HEK293T (cell line): ENCODE measurements at regions not wholly inside any gene's neighbourhood (a gene's known extent, or its start where the extent isn't known, plus 50 kb on each side); places are given as distances from the start of the nearest gene placed in this dataset.

ENCODE experiments used
- CTCF ChIA-PET: fragments of 350-600 bp; formaldehyde crosslinking; extraction: SDS; loops from one replicate; lab custom pipeline; 2021; ENCODE audit warnings: antibody characterized with exemption, inconsistent platforms; lab: Yijun Ruan, JAX
- POLR2A ChIA-PET: fragments of 350-600 bp; formaldehyde crosslinking; extraction: SDS; loops from one replicate; lab custom pipeline; 2020; ENCODE audit warnings: antibody characterized with exemption, inconsistent platforms; lab: Yijun Ruan, JAX
- DNase-seq: peaks from one replicate; pipeline ENCODE4 v3.0.0; 2012; ENCODE audit warnings: mixed read lengths; ENCODE audit errors: extremely low spot score
- ARNT ChIP-seq: fragments of 450-650 bp; IDR thresholded peaks from 2 replicates; pipeline ENCODE4 v1.6.1; 2017; ENCODE audit warnings: mild to moderate bottlenecking
- BHLHE40 ChIP-seq: fragments of 450-650 bp; IDR thresholded peaks from 2 replicates; pipeline ENCODE4 v1.6.1; 2016; ENCODE audit warnings: mild to moderate bottlenecking, moderate library complexity, borderline replicate concordance
- CTBP1 ChIP-seq: fragments of 450-650 bp; IDR thresholded peaks from 2 replicates; pipeline ENCODE4 v1.6.1; 2016; ENCODE audit warnings: borderline replicate concordance
- ELF4 ChIP-seq: fragments of 450-650 bp; IDR thresholded peaks from 2 replicates; pipeline ENCODE4 v1.6.1; 2017; ENCODE audit warnings: antibody characterized with exemption
- FOXA1 ChIP-seq: fragments of 450-650 bp; IDR thresholded peaks from 2 replicates; pipeline ENCODE4 v1.6.1; 2016; ENCODE audit warnings: mild to moderate bottlenecking
- FOXK2 ChIP-seq: fragments of 450-650 bp; IDR thresholded peaks from 2 replicates; pipeline ENCODE4 v1.6.1; 2016; ENCODE audit warnings: mild to moderate bottlenecking
- FOXM1 ChIP-seq: fragments of 450-650 bp; IDR thresholded peaks from 2 replicates; pipeline ENCODE4 v1.6.1; 2017; ENCODE audit warnings: mild to moderate bottlenecking, borderline replicate concordance
- HDGF ChIP-seq: fragments of 450-650 bp; IDR thresholded peaks from 2 replicates; pipeline ENCODE4 v1.6.1; 2017; ENCODE audit warnings: antibody characterized with exemption, borderline replicate concordance
- L3MBTL2 ChIP-seq: fragments of 450-650 bp; conservative IDR thresholded peaks from 2 replicates; pipeline ENCODE4 v1.6.1; 2016; ENCODE audit warnings: mild to moderate bottlenecking
- LEF1 ChIP-seq: fragments of 450-650 bp; IDR thresholded peaks from 2 replicates; pipeline ENCODE4 v1.6.1; 2017; ENCODE audit warnings: mild to moderate bottlenecking, borderline replicate concordance
- NFRKB ChIP-seq: fragments of 450-650 bp; IDR thresholded peaks from 2 replicates; pipeline ENCODE4 v1.6.1; 2016; ENCODE audit warnings: mild to moderate bottlenecking, moderate library complexity
- SP1 ChIP-seq: fragments of 450-650 bp; IDR thresholded peaks from 2 replicates; pipeline ENCODE4 v1.6.1; 2017
- SUZ12 ChIP-seq: fragments of 450-650 bp; IDR thresholded peaks from 2 replicates; pipeline ENCODE4 v1.6.1; 2016; ENCODE audit warnings: mild to moderate bottlenecking
- TARDBP ChIP-seq: fragments of 450-650 bp; IDR thresholded peaks from 2 replicates; pipeline ENCODE4 v1.6.1; 2016
- ZNF384 ChIP-seq: fragments of 450-650 bp; IDR thresholded peaks from 2 replicates; pipeline ENCODE4 v1.6.1; 2016
- TF ChIP-seq, protein P1 (sequence below): fragments of 450-650 bp; IDR thresholded peaks from 2 replicates; pipeline ENCODE4 v1.6.1; 2016

DNA sequence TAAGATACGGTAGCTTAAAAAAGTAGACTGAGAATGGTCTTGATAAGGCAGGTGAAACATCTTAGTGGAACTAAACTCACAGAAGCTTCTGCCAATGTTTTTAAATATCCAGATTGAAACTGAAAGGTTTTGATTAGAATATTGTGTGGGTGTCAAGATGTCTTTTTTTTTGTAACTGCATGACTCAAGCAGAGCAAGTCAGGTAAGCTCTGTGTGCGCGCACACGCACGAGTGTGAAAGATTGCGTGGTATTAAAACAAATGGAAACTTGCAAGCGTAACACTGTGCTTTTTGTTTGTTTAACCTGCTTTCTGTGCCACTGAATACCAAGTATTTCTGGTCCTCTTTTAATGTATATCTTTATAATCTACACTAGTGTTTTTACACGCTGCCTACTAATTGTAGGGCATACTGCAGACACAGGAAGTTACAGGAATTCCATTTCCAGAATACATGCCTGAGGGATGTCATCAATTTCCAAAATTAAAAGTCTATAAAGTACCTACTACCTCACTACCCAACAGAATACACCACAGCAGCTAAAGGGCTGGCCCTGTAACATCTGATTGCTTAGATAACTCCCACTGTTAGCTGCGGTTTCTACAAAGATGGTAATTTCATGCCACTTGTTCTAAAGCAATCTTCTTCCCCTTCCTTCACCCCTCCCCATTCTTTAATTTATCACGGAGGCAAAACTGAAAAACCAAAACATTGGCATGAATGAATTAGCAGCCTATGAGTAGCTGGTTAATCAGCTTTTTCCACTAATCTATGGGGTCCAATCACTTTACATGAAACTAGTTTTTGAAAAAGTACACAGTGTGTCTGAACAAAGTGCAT is 472.8 kb downstream of the SHQ1 start:
- ChIA-PET CTCF (no interaction called here), POLR2A (no interaction called here)
- no peak for DNase-seq
- TF ChIP-seq HDGF (no peak), FOXM1 (no peak), LEF1 (no peak), SUZ12 (no peak), FOXK2 (no peak), CTBP1 (no peak), SP1 (no peak), TARDBP (no peak), NFRKB (no peak), L3MBTL2 (no peak), ZNF384 (no peak), FOXA1 (no peak), ELF4 (no peak), BHLHE40 (no peak), ARNT (no peak)
- TF ChIP-seq, protein P1, sequence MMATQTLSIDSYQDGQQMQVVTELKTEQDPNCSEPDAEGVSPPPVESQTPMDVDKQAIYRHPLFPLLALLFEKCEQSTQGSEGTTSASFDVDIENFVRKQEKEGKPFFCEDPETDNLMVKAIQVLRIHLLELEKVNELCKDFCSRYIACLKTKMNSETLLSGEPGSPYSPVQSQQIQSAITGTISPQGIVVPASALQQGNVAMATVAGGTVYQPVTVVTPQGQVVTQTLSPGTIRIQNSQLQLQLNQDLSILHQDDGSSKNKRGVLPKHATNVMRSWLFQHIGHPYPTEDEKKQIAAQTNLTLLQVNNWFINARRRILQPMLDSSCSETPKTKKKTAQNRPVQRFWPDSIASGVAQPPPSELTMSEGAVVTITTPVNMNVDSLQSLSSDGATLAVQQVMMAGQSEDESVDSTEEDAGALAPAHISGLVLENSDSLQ = no peak

DNA sequence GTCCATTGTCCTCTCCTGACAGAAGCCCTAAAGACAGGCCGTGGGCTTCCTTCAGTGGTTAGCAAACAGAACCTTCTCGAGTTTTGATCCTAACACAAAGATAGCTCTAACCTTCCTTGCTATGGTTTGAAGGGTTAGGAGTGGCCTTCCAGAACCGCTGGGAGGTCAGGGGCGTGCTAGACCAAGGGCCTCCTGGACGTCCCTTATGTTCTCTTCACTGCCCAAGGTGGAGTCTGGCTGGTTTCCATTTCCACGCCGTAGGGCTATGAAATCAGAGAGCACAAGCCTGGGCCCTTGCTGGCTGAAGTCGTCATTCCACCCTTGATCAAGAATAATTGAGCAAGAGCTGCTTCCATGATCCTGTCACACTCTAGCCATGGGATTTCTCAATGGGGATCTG is 475.1 kb downstream of the SHQ1 start:
- ChIA-PET CTCF (interaction anchor here (0.6 kb wide), 1 partner anchor 8 kb away, joined by 3 read pairs; no protein-coding TSS in a partner anchor), POLR2A (no interaction called here)
- no peak for DNase-seq
- TF ChIP-seq SUZ12 (no peak), BHLHE40 (no peak), SP1 (no peak), FOXM1 (no peak), L3MBTL2 (no peak), ZNF384 (no peak), ELF4 (no peak), FOXA1 (no peak), CTBP1 (no peak)

DNA sequence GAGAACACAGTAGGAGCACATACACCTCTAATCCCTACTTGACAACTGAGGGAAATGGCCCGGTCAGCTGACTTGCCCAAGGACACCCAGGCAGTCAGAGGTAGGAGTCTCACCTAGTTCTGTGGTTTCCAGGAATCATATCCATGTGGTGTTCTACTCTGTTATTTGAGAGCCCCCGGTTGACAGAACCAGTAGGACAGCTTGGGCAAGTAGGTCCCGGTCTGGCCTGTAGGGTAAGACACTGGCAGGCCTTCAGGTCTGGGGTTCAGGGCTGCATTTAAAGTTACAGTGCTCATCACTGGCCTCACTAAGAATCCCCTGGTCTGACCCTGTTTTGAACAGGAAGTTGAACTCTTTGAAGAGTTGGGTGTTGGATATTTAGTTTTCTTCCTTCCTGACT is 476.1 kb downstream of the SHQ1 start:
- CTCF ChIA-PET = no interaction called here
- POLR2A ChIA-PET = no interaction called here
- no peak for DNase-seq
- TF ChIP-seq FOXM1 (no peak), CTBP1 (no peak), ZNF384 (no peak), ARNT (no peak), LEF1 (no peak), FOXK2 (no peak), FOXA1 (no peak), ELF4 (no peak), SP1 (no peak), NFRKB (no peak), BHLHE40 (no peak), L3MBTL2 (no peak), TARDBP (no peak), HDGF (no peak), SUZ12 (no peak)
- TF ChIP-seq, protein P1 = no peak

DNA sequence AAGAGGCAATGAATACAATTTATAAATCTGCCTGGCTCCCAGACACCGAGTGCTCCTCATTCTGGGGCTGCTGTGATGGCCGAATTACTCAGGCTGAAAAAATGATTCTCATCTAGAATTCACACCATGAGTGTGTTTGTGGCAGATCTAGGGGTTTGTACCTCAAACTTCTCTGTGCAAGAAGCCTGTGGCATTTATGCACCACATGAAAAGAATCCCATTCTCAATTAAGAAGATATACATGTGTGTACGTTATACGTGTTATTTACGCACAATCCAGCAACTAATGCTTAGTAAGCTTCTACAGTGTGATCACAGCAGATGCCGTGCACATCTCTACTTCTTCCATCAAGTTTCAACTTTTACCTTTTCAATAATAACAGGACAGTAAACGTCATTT is 476.8 kb downstream of the SHQ1 start:
- TF ChIP-seq LEF1 (no peak), TARDBP (no peak), ZNF384 (no peak), NFRKB (no peak), HDGF (no peak), FOXM1 (no peak), CTBP1 (no peak), BHLHE40 (no peak), SUZ12 (no peak), FOXK2 (no peak), ARNT (no peak)
- TF ChIP-seq, protein P1 = no peak
- ChIA-PET POLR2A (no interaction called here), CTCF (no interaction called here)
- no peak for DNase-seq

DNA sequence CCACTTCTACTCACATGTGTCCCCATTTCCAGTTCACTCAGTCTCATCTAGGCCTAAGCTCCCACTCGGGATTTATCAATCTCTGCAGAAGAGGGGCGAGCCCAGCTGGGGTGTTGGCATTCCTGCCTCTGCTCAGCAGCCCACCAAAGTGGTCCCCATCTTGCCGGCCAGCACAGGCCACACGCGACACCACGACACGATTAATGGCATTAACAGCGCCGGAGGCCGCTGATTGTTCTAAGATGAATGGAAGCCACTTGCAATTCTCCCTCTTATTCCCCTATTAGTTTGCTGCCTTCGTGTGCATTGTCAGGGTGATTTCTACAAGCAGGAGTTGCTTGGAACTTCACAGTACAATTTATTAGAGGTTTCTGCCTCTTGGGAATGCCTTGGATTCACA is 477.3 kb downstream of the SHQ1 start:
- TF ChIP-seq NFRKB (no peak), LEF1 (no peak), TARDBP (no peak), FOXK2 (no peak), ZNF384 (no peak), ELF4 (no peak), BHLHE40 (no peak), L3MBTL2 (no peak), FOXM1 (no peak), CTBP1 (no peak), SUZ12 (no peak), ARNT (no peak), SP1 (no peak), FOXA1 (no peak), HDGF (no peak)
- TF ChIP-seq, protein P1 = no peak
- POLR2A ChIA-PET = no interaction called here
- DNase-seq = no peak
- CTCF ChIA-PET = no interaction called here
